DMS114 treated with DMSO at 0.1 percent for 48 hours (cell line): ENCODE measurements at regions not wholly inside any gene's neighbourhood (a gene's known extent, or its start where the extent isn't known, plus 50 kb on each side); places are given as distances from the start of the nearest gene placed in this dataset.

Experiments
- DNase-seq: peaks from one replicate; lab custom pipeline; 2025; ENCODE audit not compliant: unreplicated experiment; lab: John Stamatoyannopoulos, UW

DNA sequence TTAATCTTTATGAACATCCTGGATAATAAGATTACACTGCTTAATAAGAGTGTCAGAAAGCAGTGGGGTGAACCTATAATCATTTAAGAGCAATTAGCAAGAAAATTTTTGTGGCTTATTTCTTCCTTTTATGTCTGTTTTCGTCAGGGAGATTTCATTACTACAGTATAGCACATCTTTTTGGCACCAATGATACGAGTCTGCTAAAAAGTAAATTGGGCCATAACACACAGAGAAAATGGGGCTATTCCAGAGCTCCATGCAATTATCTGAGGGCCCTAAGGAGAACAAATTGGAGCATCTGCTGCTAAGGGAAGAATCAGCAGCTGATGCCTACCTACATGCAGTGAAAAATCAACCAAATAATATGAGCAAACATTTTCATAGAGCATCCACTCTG is 330.3 kb upstream of the NCAM2 start:
- DNase-seq, result no peak

DNA sequence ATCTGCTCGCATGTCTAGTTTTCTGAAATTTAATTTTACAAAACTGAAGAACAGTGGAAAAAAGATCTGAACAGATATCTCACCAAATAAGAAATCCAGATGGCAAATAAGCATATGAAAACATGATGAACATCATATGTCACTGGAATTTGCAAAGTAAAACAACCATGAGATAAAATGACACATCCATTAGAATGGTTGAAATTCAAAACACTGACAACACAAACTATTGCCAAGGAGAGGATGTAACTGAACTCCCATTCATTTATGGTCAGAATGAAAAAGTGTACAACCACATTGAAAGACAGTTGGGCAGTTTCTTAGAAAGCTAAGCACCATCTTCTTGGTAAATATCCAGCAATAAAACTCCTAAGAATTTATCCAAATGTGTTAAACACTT is 312.7 kb upstream of the NCAM2 start:
- DNase-seq, result no peak

DNA sequence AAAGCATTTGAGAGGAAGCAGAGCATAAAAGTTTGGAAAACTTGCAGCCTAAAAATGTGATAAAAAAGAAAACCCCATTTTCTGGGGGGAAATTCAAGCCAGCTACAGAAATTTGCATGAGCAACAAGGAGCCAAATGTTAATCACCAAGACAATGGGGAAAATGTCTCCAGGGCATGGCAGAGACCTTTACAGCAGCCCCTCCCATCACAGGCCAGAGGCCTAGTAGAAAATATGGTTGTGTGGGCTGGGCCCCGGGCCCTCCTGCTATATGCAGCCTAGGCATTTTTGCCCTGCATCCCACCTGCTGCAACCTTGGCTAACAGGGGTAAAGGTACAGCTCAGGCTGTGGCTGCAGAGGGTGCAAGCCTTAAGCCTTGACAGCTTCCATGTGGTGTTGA is 299.6 kb upstream of the NCAM2 start:
- DNase-seq, result no peak

DNA sequence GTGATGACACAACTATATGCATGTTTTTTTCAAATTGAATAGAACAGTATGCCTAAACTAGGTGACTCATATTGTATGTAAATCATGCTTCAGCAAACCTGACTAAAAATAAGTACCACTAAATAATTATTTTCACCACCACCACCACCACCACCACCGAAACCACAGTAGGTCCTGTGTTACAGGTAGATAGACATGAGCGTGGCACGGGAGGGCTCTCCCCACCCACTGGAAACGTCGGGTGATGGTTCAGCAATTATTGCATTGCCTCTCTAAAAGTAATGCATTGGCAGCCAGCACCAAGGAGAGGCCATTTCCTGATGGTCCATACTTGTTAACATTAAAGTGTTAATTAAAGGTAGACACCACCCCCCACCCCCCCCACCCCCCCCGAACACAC is 297.0 kb upstream of the NCAM2 start:
- no peak for DNase-seq

DNA sequence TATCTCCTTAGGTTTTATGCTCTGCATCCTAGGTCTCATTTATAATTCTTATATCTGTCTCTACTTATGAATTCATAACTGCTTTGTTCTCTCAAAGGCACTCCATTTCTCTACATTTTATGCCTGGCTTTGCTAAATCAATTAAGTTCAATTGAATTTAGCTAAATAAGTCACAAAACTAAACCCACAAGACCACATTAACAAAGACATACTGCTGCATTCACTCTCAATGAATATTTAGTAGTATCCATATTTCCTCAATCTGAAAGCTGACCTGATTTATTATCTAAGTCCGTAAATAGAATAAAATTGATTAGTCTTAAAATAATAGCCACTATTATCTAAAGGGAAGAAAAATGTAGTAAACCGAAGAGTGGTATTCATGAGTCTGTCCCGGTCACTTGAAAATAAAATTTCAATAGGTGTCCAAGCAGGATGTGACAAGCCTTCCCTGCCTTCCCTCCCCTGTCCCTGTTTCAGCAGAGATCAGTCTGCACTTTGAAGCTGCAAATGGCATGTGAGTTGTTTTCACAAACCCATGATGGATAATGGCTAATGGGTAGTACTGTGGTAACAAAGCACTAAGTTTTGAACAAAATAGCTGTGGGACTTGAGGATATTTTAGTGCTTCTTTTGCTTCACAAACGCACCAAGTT is 295.0 kb upstream of the NCAM2 start:
- no peak for DNase-seq

DNA sequence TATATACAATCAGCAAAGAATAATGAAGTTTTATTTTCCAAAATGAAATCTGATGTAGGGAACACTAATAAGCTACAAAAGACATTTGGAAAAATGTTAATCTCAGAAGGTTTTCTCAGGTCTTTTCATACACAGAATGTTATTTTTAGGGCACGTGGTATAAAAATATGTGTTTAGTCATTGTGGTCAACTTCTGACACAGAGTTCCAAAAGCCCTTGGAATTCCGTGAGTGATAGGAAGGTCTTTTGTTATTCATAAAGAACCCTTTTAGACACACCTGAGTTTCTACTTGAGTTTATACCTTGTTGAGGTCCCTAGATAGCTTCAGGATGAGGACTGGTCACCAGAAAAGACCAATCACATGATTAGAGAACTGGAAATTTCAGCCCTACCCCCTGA is 277.6 kb upstream of the NCAM2 start:
- DNase-seq, result no peak

DNA sequence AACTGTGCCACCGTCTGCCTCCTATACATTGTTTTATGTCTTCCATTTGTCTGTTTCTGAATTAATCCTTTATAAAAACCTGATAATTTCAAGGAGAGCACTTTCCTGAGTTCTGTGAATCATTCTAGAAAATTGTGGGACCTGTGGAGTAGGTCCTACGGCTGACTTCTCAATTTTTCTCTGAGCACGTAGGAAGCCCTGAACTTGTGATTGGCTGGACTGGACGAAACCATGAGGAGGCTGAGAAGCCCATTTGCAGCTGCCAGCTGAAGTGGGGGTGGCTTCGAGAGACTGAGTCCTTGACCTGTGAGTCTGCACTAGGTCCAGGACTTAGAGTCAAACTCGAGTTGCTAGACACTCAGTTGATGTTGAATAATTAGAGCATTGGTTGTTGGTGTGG is 277.1 kb upstream of the NCAM2 start:
- no peak for DNase-seq

DNA sequence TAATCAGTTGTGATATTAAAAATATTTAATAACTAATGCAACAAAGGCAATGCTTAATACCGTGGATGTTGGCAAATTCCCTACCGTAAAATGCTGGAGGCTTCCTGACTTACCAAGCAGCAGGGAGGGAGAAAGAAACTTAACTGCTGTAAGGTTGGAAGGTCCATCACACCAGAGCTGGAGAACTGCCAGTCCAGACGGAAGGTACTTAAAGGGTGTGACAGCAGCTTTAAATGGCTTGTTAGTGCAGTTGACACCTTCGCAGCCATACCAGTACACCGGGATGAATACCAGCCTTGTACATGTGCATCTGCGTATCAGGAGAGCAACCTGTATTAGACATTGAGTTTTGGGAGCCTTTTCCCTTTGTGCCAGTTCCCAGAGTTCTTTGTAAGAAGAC is 269.5 kb upstream of the NCAM2 start:
- DNase-seq, result no peak

DNA sequence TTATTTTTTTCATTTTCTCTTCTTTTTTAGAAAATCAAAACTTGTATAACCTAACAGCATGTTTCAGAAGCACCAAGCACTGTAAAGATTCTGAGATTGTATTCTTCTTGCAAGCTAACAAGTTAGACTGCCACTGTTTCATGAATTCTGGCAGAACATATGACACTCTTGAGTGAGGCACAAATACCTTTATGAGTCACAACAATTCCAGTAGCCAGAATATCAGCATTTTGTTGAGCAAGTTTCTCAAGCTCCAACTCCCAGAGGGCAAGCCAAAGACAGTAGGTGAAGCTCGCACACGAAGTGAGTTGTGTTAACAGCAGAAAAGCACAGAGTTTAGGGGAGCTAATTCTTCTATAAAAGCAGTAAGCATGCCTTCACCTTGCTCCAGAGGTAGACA is 268.8 kb upstream of the NCAM2 start:
- no peak for DNase-seq

DNA sequence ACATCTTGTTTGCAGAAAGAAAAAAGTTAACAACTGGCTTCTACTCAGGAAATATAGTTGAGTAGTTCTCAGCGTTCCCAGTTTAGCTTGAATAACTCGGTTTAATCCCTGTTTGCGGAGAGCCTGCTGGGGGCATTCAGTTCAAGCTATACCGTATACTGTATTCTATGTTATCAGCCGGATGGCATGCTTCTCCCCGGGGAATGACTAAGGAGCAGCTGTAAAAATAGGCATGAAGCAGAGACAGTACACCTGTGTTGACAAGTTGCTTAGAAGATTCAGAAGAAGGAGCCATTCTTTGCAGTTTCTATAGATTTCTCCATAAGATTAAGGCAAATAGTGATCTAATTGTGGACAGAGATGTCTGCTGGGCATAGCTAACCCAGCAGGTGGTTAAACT is 267.8 kb upstream of the NCAM2 start:
- no peak for DNase-seq

DNA sequence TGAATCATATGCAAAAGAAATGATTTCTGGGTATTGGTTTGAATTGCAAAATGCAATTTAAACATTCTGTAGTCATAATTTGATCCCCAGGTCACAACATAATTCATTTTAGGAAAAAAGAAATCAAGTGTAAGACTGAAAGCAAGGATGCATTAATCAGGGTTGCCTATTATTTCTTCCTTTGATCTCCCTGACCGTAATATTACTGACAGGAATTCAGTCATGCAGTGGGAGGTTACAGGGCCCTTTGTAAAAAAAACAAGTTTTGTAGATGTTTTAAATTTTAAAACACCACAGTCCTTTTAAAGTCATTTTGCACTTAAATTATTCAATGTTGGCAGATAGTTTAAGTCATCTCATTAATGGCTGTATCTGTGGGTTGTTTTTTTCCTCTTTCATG is 263.0 kb upstream of the NCAM2 start:
- no peak for DNase-seq

DNA sequence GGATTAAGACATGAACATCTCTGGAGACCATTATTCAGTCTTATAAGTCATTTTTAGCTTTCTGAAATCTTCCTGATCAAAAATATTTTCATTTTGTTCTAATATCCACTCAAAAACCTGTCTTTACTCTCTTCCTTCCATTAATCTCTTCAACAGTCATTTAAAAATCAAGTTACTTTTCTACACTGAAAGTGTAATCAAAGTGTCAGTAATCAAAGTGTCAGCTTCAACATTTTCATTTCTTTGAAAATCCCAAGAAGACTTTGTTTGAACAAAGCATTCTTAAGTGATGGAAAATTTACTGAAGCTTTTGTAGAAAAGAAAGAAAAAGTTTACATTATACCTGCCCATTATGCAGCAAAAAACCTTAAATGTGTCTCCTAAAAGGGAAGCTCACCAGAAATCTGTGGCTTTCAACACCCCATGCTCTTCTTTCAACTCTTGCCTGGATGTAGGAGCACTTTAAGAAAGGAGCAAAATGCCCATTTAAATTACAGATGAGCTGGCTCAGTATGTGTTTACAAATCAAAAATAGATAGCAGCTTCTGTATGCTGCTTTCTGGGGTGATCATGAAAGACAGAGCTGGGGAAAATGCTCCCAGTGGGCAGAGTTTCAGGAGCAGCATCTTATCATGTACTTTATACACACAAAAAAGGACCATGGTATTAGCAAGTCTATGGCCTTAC is 260.8 kb upstream of the NCAM2 start:
- DNase-seq, result no peak

DNA sequence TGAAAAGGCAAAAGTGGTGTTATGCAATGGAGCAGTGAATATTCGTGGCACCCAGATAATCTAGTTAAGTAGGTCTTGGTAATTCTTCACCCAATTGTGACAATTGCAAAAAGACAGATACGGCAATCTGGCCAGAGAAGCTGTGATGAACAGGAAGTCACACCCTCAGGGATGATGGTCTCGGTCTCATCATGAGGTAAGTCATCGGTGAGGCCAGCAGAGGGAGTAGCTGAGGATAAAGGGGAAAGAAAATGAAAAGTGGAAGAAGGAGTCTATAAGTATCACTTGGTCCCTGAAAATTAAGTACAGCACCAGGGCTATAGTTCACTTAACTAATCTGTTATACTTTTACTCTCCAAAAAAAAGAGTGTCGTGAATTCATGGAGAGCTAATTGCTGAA is 258.8 kb upstream of the NCAM2 start:
- no peak for DNase-seq

DNA sequence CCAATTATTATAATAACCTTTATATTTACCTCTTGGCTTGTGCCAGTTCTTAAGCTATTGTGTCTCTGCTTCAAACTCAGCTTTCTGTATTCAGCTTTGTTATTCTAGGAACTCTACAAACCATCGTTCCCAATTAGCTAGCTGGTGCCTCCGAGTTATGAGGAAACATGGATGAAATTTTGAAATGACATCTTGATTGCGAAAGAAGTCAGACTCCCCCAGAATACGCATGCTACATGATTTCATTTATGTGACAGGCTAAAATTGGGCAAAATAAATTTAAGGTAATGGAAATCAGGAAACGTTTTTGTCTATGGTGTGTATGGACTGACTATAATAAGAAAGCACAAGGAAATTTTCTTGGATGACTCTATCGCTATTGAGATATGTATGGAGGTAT is 256.8 kb upstream of the NCAM2 start:
- no peak for DNase-seq

DNA sequence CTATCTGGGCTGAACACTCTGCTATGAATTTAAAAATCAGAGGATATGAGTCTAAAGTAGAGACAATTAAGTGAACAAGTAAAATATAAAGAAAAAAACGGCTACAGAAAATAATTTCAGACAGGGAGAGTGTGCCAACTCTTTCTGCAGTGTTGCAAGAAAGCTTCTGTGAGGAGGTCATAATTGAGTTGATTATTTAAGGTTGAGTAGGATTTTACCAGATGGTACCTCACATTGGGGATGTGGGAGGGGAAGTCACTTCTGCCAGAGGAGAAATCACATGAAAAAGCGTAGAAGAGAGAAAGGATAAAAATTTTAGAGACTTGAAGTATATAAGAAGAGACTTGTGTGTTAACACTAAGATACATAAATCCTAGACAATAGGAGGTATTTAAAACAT is 238.0 kb upstream of the NCAM2 start:
- DNase-seq, result no peak

DNA sequence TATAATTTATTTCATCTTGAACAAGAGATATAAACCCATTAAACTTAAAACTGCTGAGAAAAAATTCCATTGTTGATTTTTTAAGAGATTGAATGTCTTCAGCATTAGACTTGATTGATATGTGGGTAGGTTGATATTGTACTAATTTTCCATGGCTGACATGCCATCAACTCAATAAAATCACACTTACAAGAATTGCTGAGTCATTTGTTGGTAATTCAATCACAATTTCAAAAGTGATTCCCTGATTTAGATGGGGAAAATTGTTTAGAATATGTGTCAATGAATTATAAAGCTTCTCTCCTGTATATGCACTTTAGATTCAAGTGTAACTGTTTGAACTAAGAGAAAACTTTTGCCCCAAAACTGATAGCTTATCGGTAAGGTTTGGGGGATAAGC is 223.5 kb upstream of the NCAM2 start:
- DNase-seq, result no peak

DNA sequence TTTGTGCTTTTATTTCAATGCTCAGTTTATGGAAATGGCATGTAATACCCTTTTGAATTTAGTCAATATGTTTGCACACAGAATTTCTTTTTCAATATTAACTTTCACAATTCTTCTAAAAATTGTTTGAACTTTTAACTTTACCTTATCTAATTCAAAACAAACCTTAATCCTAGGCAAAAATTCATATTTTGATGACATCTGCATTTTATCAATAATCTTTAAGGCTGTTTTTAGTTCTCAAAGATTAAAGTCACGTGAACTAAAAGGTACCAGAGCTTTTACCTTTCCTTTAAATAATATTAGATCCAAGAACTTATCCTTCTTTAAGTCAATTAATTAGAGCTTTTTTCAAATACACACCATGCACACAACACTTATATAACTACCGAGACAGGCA is 218.9 kb upstream of the NCAM2 start:
- no peak for DNase-seq

DNA sequence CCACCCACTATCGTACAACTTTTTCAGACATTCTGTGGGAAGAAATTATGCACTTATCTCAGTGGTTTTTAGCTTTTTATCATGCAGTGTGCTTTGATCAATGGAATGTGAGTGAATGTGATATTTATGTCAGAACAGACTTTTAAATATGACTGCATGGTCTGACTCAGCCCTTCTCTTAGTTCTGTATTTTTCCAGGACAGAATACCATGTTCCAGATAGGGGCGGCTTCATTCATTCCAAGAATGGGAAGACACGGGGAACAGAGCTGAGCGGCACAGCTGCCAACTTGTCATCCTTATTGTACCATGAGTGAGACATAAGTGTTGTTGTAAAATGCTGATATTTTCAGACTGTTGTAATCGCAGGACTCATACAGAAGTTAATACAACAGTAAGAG is 214.6 kb upstream of the NCAM2 start:
- no peak for DNase-seq

DNA sequence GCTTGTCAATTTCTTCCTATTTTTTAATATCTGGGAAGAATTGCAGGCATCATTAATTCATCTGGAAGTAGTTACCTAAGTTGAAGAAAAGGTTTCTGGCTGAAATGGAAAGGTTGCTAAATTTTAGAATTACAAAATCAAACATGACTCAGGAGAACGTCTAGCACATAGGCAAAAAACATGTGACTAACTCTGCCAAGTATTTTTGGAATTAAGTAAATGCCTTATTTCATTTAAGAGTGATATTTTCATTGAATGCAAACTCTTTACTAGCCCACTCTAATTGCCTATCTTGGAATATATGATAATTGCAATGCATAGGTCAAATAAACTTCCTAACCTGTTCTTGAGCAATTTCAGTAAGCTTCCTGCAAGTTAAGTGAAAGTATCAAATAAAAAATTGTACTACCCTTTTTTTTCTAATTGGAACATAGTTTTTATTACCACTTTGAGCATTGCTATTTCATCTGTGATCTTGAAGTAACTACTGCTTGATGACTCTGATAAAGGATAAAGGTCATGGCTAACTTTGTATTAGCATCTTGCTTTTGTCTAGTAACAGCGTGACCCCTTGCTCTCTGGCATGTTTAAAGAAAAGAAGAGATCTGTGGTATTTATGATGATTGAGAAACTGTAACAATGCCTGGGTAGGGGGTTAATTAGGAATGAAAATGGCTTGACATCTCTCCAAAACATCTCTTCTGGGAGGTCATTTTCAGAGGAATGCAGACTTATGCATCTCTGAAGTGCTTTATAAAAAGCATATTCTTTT is 208.3 kb upstream of the NCAM2 start:
- DNase-seq, result no peak

DNA sequence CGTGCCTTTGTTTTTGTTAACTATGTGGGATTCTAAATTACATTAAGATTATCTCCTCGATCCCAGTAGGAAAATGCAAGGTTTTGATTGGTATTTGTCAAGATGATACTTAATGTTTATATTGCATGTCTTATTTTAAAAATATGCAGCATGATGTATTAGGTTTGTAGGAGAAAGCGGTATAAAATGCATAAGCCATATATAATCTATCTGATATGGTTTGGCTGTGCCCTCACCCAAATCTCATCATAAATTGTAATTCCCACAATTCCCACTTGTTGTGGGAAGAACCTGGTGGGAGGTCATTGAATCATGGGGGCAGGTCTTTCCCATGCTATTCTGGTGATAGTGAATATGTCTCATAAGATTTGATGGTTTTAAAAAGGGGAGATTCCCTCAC is 198.1 kb upstream of the NCAM2 start:
- DNase-seq, result no peak

DNA sequence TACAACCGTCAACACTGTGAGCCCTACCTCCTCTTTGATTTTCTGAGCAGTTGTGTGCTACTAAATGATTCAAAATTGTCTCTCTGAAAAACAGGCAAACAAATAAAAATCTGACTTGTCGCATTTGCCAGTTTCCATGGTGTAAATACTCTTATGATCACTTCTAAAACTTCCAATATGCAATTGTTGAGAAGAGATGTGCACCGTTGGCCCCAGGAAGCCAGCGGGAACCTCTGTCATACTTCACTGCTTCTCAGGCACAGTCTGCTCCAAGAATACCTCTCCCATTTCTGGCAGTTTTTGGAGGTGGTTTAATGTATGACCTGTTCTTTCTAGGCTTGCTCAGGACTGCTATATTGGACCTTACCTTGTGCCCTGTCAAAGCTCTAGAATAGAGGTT is 196.0 kb upstream of the NCAM2 start:
- no peak for DNase-seq

DNA sequence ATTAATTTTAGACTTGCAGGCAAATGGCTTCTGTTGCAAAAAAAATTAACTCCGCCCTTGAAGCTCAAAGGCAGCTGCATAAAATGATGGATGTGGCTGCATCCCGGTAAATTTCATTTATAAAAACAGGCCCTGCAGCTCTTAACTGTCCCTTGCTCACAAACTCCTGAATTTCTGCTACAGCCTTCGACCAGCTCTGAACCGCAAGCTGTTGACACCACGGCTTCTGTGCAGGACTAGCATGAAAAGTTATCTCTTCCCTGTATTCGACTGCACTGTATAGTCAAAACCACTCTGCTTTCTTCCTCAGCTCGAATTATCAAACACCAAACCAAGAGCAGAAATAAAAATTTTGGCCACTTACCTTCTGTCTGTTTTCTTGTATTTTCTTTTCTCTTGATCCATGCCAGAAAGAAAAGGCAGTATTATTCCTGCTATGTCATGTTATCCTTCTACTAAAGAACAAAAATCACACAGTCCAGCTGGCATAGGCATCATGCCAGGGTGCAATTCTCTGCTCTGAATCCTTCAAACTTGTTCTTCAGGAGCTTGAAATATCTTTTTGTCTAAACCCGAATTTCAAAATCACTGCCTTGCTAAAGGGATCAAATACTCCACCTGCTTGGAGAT is 195.5 kb upstream of the NCAM2 start:
- DNase-seq, result no peak
